ENCODE measurements at regions not wholly inside any gene's neighbourhood (a gene's known extent, or its start where the extent isn't known, plus 50 kb on each side); places are given as distances from the start of the nearest gene placed in this dataset.

GRCh38 chr1:216887032-216887431 is 163.8 kb upstream of the ESRRG start:
- no peak for DNase-seq
- Mint-ChIP-seq H3K36me3 (ENCODE audit: low read depth) (no peaks in the 10 kb centered on the region), H3K27me3 (no peaks in the 10 kb centered on the region), H3K4me1 (no peaks in the 10 kb centered on the region), H3K27ac (no peak overlapping the region), H3K9me3 (no peaks in the 10 kb centered on the region), H3K4me3 (no peak overlapping the region)
- intact Hi-C loops (cut with micrococcal nuclease) = no loop called here
- ATAC-seq (ENCODE audit: low read depth) = no peak
- POLR2A ChIA-PET = no interaction called here
- TF ChIP-seq CTCF (IDR thresholded peaks at IDR 0.05) = no peak
- CTCF ChIA-PET = no interaction called here

GRCh38 chr1:216884614-216885229 is 161.5 kb upstream of the ESRRG start:
- Mint-ChIP-seq H3K9me3 (no peaks in the 10 kb centered on the region), H3K27ac (no peak overlapping the region), H3K4me3 (no peak overlapping the region), H3K36me3 (ENCODE audit: low read depth) (no peaks in the 10 kb centered on the region), H3K4me1 (no peaks in the 10 kb centered on the region), H3K27me3 (no peaks in the 10 kb centered on the region)
- CTCF ChIA-PET = no interaction called here
- TF ChIP-seq CTCF (IDR thresholded peaks at IDR 0.05) = no peak
- DNase-seq (no peak), ATAC-seq (ENCODE audit: low read depth) (no peak)
- intact Hi-C loops (cut with micrococcal nuclease) = no loop called here
- POLR2A ChIA-PET = no interaction called here

DNA sequence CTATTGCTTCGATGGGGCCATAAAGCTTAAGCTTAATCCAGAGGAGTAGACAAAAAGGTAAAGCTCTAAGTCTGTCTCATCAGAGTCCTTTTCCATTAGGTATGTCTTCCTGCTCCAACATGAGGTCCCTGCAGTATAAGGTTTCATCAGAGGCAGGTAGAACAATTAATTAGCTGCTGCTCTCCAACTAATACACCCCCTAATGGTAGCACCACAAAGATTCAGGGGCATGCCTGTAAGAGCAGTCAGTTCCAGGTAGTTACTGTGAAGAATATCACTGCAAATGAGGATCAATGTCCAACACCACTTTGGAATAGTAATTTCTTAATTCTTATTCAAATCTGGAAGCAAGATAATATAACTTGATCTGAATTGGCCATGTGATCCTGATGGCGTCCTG is 160.3 kb upstream of the ESRRG start:
- H3K9me3 Mint-ChIP-seq = no peaks in the 10 kb centered on the region
- ATAC-seq (ENCODE audit: low read depth) = no peak
- DNase-seq = no peak
- H3K4me3 Mint-ChIP-seq = no peak overlapping the region
- no peaks in the 10 kb centered on the region for H3K4me1 Mint-ChIP-seq
- TF ChIP-seq CTCF (IDR thresholded peaks at IDR 0.05) = no peak
- ChIA-PET CTCF (no interaction called here), POLR2A (no interaction called here)
- H3K27me3 Mint-ChIP-seq = no peaks in the 10 kb centered on the region
- no peak overlapping the region for H3K27ac Mint-ChIP-seq
- intact Hi-C loops (cut with micrococcal nuclease) = no loop called here
- no peaks in the 10 kb centered on the region for H3K36me3 Mint-ChIP-seq (ENCODE audit: low read depth)

- ChIA-PET CTCF (no interaction called here), POLR2A (no interaction called here)
- Mint-ChIP-seq H3K4me3 (no peak overlapping the region), H3K27me3 (no peaks in the 10 kb centered on the region), H3K36me3 (ENCODE audit: low read depth) (no peaks in the 10 kb centered on the region), H3K9me3 (no peaks in the 10 kb centered on the region), H3K27ac (no peak overlapping the region), H3K4me1 (no peaks in the 10 kb centered on the region)
- ATAC-seq (ENCODE audit: low read depth) (no peak), DNase-seq (no peak)
- intact Hi-C loops (cut with micrococcal nuclease) = no loop called here
- no peak for TF ChIP-seq CTCF (IDR thresholded peaks at IDR 0.05)
Measured at GRCh38 chr1:216881695-216882094, 158.5 kb upstream of the ESRRG start.

DNA sequence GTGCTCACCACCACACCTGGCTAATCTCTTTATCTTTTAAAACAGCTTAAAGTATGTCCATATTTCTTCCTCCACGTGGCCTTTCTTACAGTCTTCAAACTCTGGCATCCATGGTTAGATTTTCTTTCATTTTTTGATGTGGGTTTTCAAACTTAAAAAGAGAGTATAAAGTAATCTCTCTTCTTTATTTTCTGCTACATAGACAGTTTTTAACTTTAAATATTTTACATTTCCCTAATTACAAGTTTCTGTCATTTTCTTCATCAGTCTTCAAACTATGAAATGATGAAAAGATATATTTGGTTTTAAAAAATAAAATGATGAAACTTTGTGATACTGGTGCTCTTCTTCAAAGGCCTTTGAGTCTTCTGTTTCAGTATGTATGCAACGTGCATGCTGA is 143.5 kb upstream of the ESRRG start:
- H3K9me3 Mint-ChIP-seq = no peaks in the 10 kb centered on the region
- CTCF ChIA-PET = no interaction called here
- no peak overlapping the region for H3K4me3 Mint-ChIP-seq
- H3K36me3 Mint-ChIP-seq (ENCODE audit: low read depth) = no peaks in the 10 kb centered on the region
- no peaks in the 10 kb centered on the region for H3K4me1 Mint-ChIP-seq
- ATAC-seq (ENCODE audit: low read depth) (no peak), DNase-seq (no peak)
- H3K27ac Mint-ChIP-seq = no peak overlapping the region
- POLR2A ChIA-PET = no interaction called here
- intact Hi-C loops (cut with micrococcal nuclease) = no loop called here
- no peak for TF ChIP-seq CTCF (IDR thresholded peaks at IDR 0.05)
- H3K27me3 Mint-ChIP-seq = no peaks in the 10 kb centered on the region

All from activated B cell treated with CpG ODN at 0.5 μM for 24 hours (primary cell).